WTC11 (cell line): ENCODE measurements at regions not wholly inside any gene's neighbourhood (a gene's known extent, or its start where the extent isn't known, plus 50 kb on each side); places are given as distances from the start of the nearest gene placed in this dataset.

Source experiments
- ATAC-seq: fragments of 200-7000 bp; cut with Tn5 transposase; 2 replicates; pipeline ENCODE4 v1.10.0; 2021; ENCODE audit warnings: mild to moderate bottlenecking, moderate library complexity
- CTCF ChIA-PET: fragments of 300-600 bp; sonication (Branson Sonifier 250); formaldehyde crosslinking; loops from one replicate; lab custom pipeline; 2021; ENCODE audit warnings: antibody characterized with exemption; lab: Charles Lee
- POLR2A ChIA-PET: fragments of 350-600 bp; sonication (Branson Sonifier 250); formaldehyde crosslinking; loops from one replicate; lab custom pipeline; 2021; ENCODE audit warnings: antibody characterized with exemption; lab: Charles Lee
- DNase-seq: peaks from one replicate; pipeline ENCODE4 v3.0.0; 2021; ENCODE audit warnings: low spot score
- H3K27ac Mint-ChIP-seq: 2 replicates; pipeline ENCODE4 v1.8.0; 2021; ENCODE audit warnings: mixed read lengths
- H3K27me3 Mint-ChIP-seq: 2 replicates; pipeline ENCODE4 v1.8.0; 2021; ENCODE audit warnings: low read depth, mild to moderate bottlenecking, moderate library complexity, mixed read lengths
- H3K36me3 Mint-ChIP-seq: 2 replicates; pipeline ENCODE4 v1.8.0; 2021; ENCODE audit warnings: mixed read lengths
- H3K4me1 Mint-ChIP-seq: 2 replicates; pipeline ENCODE4 v1.8.0; 2022; ENCODE audit warnings: mixed read lengths
- H3K4me3 Mint-ChIP-seq: 2 replicates; pipeline ENCODE4 v1.8.0; 2021; ENCODE audit warnings: mild to moderate bottlenecking, moderate library complexity, mixed read lengths
- H3K9me3 Mint-ChIP-seq: 2 replicates; pipeline ENCODE4 v1.8.0; 2021; ENCODE audit warnings: mixed read lengths
- CBFB ChIP-seq: sonication (generic); formaldehyde crosslinking; IDR thresholded peaks from 2 replicates; pipeline ENCODE4 v1.8.1; 2022; ENCODE audit warnings: mild to moderate bottlenecking, low read depth, missing genetic modification reagents
- CREB1 ChIP-seq: sonication (generic); formaldehyde crosslinking; IDR thresholded peaks from 2 replicates; pipeline ENCODE4 v1.8.0; 2023; ENCODE audit warnings: mild to moderate bottlenecking, missing genetic modification reagents
- FOXP1 ChIP-seq: sonication (generic); formaldehyde crosslinking; IDR thresholded peaks from 2 replicates; pipeline ENCODE4 v1.8.0; 2022; ENCODE audit warnings: missing genetic modification reagents, mild to moderate bottlenecking, moderate library complexity, borderline replicate concordance
- HMGXB4 ChIP-seq: sonication (generic); formaldehyde crosslinking; IDR thresholded peaks from 2 replicates; pipeline ENCODE4 v1.8.1; 2023; ENCODE audit warnings: mild to moderate bottlenecking, moderate library complexity, missing genetic modification reagents
- JUN ChIP-seq: sonication (generic); formaldehyde crosslinking; IDR thresholded peaks from 2 replicates; pipeline ENCODE4 v1.8.0; 2023; ENCODE audit warnings: mild to moderate bottlenecking, missing genetic modification reagents
- MAX ChIP-seq: sonication (generic); formaldehyde crosslinking; IDR thresholded peaks from 2 replicates; pipeline ENCODE4 v1.8.0; 2022; ENCODE audit warnings: mild to moderate bottlenecking, missing genetic modification reagents
- NFATC4 ChIP-seq: fragments of 250-450 bp; sonication (Bioruptor Pico); IDR thresholded peaks from 2 replicates; pipeline ENCODE4 v1.9.0; 2021; ENCODE audit warnings: mild to moderate bottlenecking
- NR1H2 ChIP-seq: sonication (generic); formaldehyde crosslinking; IDR thresholded peaks from 2 replicates; pipeline ENCODE4 v1.9.0; 2021; ENCODE audit warnings: mild to moderate bottlenecking, moderate library complexity, missing genetic modification reagents
- OVOL2 ChIP-seq: fragments of 250-450 bp; sonication (Bioruptor Pico); IDR thresholded peaks from 2 replicates; pipeline ENCODE4 v1.9.0; 2021; ENCODE audit warnings: mild to moderate bottlenecking, borderline replicate concordance
- PREB ChIP-seq: sonication (generic); formaldehyde crosslinking; IDR thresholded peaks from 2 replicates; pipeline ENCODE4 v1.8.1; 2022; ENCODE audit warnings: mild to moderate bottlenecking, missing genetic modification reagents, moderate library complexity, borderline replicate concordance
- RELA ChIP-seq: sonication (generic); formaldehyde crosslinking; IDR thresholded peaks from 2 replicates; pipeline ENCODE4 v1.8.1; 2022; ENCODE audit warnings: missing genetic modification reagents, mild to moderate bottlenecking, borderline replicate concordance
- SP1 ChIP-seq: sonication (generic); formaldehyde crosslinking; conservative IDR thresholded peaks from 2 replicates; pipeline ENCODE4 v1.8.1; 2022; ENCODE audit warnings: missing genetic modification reagents
- ZNF138 ChIP-seq: sonication (generic); formaldehyde crosslinking; conservative IDR thresholded peaks from 2 replicates; pipeline ENCODE4 v1.8.1; 2022; ENCODE audit warnings: mild to moderate bottlenecking, moderate library complexity, missing genetic modification reagents
- ZNF532 ChIP-seq: fragments of 250-450 bp; sonication (Bioruptor Pico); IDR thresholded peaks from 2 replicates; pipeline ENCODE4 v1.9.0; 2021; ENCODE audit warnings: mild to moderate bottlenecking, borderline replicate concordance

GRCh38 chr2:31710121-31710520 lies 129.4 kb upstream of the SRD5A2 start:
- Mint-ChIP-seq H3K4me3 (no peak overlapping the region), H3K9me3 (peaks cover 11% of the 10 kb centered on the region), H3K27ac (no peak overlapping the region), H3K4me1 (no peaks in the 10 kb centered on the region), H3K36me3 (no peaks in the 10 kb centered on the region), H3K27me3 (peaks cover 8% of the 10 kb centered on the region)
- ChIA-PET CTCF (no interaction called here), POLR2A (no interaction called here)
- no peak for TF ChIP-seq HMGXB4 (CRISPR knock-in tag)
- TF ChIP-seq FOXP1 (CRISPR knock-in tag): no peak
- no peak for TF ChIP-seq MAX
- TF ChIP-seq OVOL2 (CRISPR knock-in tag): no peak
- no peak for TF ChIP-seq JUN
- no peak for TF ChIP-seq SP1 (CRISPR knock-in tag)
- no peak for TF ChIP-seq PREB (CRISPR knock-in tag)
- TF ChIP-seq RELA (CRISPR knock-in tag): no peak
- DNase-seq (no peak), ATAC-seq (no peak)

- CTCF ChIA-PET: no interaction called here
- Mint-ChIP-seq H3K27me3 (peaks cover 13% of the 10 kb centered on the region), H3K36me3 (no peaks in the 10 kb centered on the region), H3K4me3 (no peak overlapping the region), H3K4me1 (no peaks in the 10 kb centered on the region), H3K9me3 (peaks cover 23% of the 10 kb centered on the region), H3K27ac (no peak overlapping the region)
- ATAC-seq: no peak
- POLR2A ChIA-PET: no interaction called here
- TF ChIP-seq ZNF532 (CRISPR knock-in tag): no peak
- no peak for TF ChIP-seq CREB1 (CRISPR knock-in tag)
- TF ChIP-seq CBFB (CRISPR knock-in tag): no peak
- DNase-seq: no peak
These were observed 127.3 kb upstream of the SRD5A2 start for GRCh38 chr2:31707992-31708391.

- CTCF ChIA-PET: no interaction called here
- peaks cover 50% of the 10 kb centered on the region for H3K9me3 Mint-ChIP-seq
- no peak overlapping the region for H3K27ac Mint-ChIP-seq
These were observed 123.9 kb upstream of the SRD5A2 start for GRCh38 chr2:31704561-31705212.

GRCh38 chr2:31703253-31703652 lies 122.5 kb upstream of the SRD5A2 start:
- peaks cover 18% of the 10 kb centered on the region for H3K27me3 Mint-ChIP-seq

More at GRCh38 chr2:31704561-31705212, 123.9 kb upstream of the SRD5A2 start:
- no peak overlapping the region for H3K4me3 Mint-ChIP-seq
- no peak for DNase-seq
- TF ChIP-seq NFATC4 (CRISPR knock-in tag): no peak
- TF ChIP-seq, all 79 proteins: peak for 0
- H3K36me3 Mint-ChIP-seq: no peaks in the 10 kb centered on the region
- no peak for ATAC-seq
- POLR2A ChIA-PET: no interaction called here
- peaks cover 14% of the 10 kb centered on the region for H3K27me3 Mint-ChIP-seq
- no peaks in the 10 kb centered on the region for H3K4me1 Mint-ChIP-seq

More at GRCh38 chr2:31703253-31703652, 122.5 kb upstream of the SRD5A2 start:
- H3K4me3 Mint-ChIP-seq: no peak overlapping the region
- CTCF ChIA-PET: no interaction called here
- no peak for TF ChIP-seq NR1H2 (CRISPR knock-in tag)
- no peak for TF ChIP-seq ZNF138
- no peak for ATAC-seq
- H3K4me1 Mint-ChIP-seq: no peaks in the 10 kb centered on the region
- peaks cover 64% of the 10 kb centered on the region for H3K9me3 Mint-ChIP-seq
- no peak overlapping the region for H3K27ac Mint-ChIP-seq
- DNase-seq: no peak
- peaks cover 7% of the 10 kb centered on the region; the same call in 1 of the 2 replicates for H3K36me3 Mint-ChIP-seq
- POLR2A ChIA-PET: no interaction called here
